Epithelial cell of proximal tubule (primary cell): ENCODE measurements at regions not wholly inside any gene's neighbourhood (a gene's known extent, or its start where the extent isn't known, plus 50 kb on each side); places are given as distances from the start of the nearest gene placed in this dataset.

Experiments used
- DNase-seq: peaks from one replicate; pipeline ENCODE4 v3.0.0-alpha.2; 2011; ENCODE audit warnings: low read depth
- H3K4me3 ChIP-seq: 2 replicates; pipeline ENCODE4 v1.5.1; 2011; ENCODE audit warnings: low read depth, mild to moderate bottlenecking, low read length
- TF ChIP-seq, protein P1 (sequence below): conservative IDR thresholded peaks from 2 replicates; pipeline ENCODE4 v1.5.1; 2012; ENCODE audit warnings: low read depth, mild to moderate bottlenecking, low read length

DNA sequence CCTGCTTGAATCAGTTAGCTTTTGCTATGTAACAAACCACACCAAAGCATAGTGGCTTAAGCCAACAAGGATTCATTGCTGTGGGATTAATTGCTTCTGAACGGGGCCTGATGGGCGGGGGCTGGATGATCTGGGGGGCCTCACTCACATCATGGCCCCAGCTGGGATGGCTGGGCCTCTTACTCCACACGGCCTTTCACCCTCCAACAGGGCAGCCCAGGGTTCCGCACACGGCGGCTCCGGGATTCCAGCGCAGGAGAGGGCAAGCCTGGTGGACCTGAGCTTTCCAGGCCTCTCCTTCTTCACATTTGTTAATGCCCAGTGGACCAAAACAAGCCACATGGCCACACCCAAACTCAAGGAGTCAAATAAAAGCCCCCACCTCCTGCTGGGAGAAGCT lies 86.3 kb upstream of the PHLPP1 start:
- TF ChIP-seq, protein P1, sequence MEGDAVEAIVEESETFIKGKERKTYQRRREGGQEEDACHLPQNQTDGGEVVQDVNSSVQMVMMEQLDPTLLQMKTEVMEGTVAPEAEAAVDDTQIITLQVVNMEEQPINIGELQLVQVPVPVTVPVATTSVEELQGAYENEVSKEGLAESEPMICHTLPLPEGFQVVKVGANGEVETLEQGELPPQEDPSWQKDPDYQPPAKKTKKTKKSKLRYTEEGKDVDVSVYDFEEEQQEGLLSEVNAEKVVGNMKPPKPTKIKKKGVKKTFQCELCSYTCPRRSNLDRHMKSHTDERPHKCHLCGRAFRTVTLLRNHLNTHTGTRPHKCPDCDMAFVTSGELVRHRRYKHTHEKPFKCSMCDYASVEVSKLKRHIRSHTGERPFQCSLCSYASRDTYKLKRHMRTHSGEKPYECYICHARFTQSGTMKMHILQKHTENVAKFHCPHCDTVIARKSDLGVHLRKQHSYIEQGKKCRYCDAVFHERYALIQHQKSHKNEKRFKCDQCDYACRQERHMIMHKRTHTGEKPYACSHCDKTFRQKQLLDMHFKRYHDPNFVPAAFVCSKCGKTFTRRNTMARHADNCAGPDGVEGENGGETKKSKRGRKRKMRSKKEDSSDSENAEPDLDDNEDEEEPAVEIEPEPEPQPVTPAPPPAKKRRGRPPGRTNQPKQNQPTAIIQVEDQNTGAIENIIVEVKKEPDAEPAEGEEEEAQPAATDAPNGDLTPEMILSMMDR, result no peak
- DNase-seq, result no peak
- no peak overlapping the region for H3K4me3 ChIP-seq

GRCh38 chr18:62631173-62631572 lies 84.2 kb upstream of the PHLPP1 start:
- no peak overlapping the region for H3K4me3 ChIP-seq
- no peak for DNase-seq
- TF ChIP-seq, protein P1, result no peak

GRCh38 chr18:62632788-62633455 lies 82.4 kb upstream of the PHLPP1 start:
- H3K4me3 ChIP-seq, result no peak overlapping the region
- no peak for DNase-seq
- TF ChIP-seq, protein P1, result no peak

- no peak overlapping the region for H3K4me3 ChIP-seq
- TF ChIP-seq, protein P1, result no peak
- no peak for DNase-seq
These were observed 80.9 kb upstream of the PHLPP1 start for GRCh38 chr18:62634458-62634857.

GRCh38 chr18:62634979-62635630 lies 80.2 kb upstream of the PHLPP1 start:
- no peak overlapping the region for H3K4me3 ChIP-seq
- DNase-seq, result peak; percentile 20
- TF ChIP-seq, protein P1, result no peak

- no peak overlapping the region for H3K4me3 ChIP-seq
- TF ChIP-seq, protein P1, result no peak
- no peak for DNase-seq
These were observed 77.9 kb upstream of the PHLPP1 start for GRCh38 chr18:62637403-62637802.
